Stimulated activated CD4-positive, alpha-beta T cell treated with anti-CD3 and anti-CD28 coated beads, Interleukin-4, amount 100 ng/mL, for 24 hours (primary cell): ENCODE measurements at regions not wholly inside any gene's neighbourhood (a gene's known extent, or its start where the extent isn't known, plus 50 kb on each side); places are given as distances from the start of the nearest gene placed in this dataset.

Source experiments
- DNase-seq: peaks from one replicate; pipeline ENCODE4 v3.0.0-alpha.2; 2020

GRCh38 chr21:38712071-38712470 is 93.7 kb upstream of the ETS2 start:
- no peak for DNase-seq

GRCh38 chr21:38712664-38713063 is 93.1 kb upstream of the ETS2 start:
- DNase-seq, result no peak

GRCh38 chr21:38714039-38714817 is 91.5 kb upstream of the ETS2 start:
- no peak for DNase-seq

GRCh38 chr21:38714999-38715398 is 90.7 kb upstream of the ETS2 start:
- DNase-seq, result no peak

GRCh38 chr21:38716088-38716487 is 89.6 kb upstream of the ETS2 start:
- no peak for DNase-seq

GRCh38 chr21:38716942-38717341 is 88.8 kb upstream of the ETS2 start:
- no peak for DNase-seq

- DNase-seq, result no peak
Observed at GRCh38 chr21:38718481-38718880, 87.2 kb upstream of the ETS2 start.

GRCh38 chr21:38720074-38720473 is 85.7 kb upstream of the ETS2 start:
- DNase-seq, result no peak

- DNase-seq, result no peak
Observed at GRCh38 chr21:38721055-38721454, 84.7 kb upstream of the ETS2 start.

GRCh38 chr21:38721958-38722357 is 83.8 kb upstream of the ETS2 start:
- no peak for DNase-seq

GRCh38 chr21:38725196-38726157 is 80.3 kb upstream of the ETS2 start:
- no peak for DNase-seq

- no peak for DNase-seq
Observed at GRCh38 chr21:38726482-38726881, 79.2 kb upstream of the ETS2 start.

GRCh38 chr21:38729291-38729690 is 76.4 kb upstream of the ETS2 start:
- DNase-seq, result no peak

GRCh38 chr21:38729754-38730379 is 75.9 kb upstream of the ETS2 start:
- DNase-seq, result no peak

GRCh38 chr21:38733972-38734546 is 71.7 kb upstream of the ETS2 start:
- peak; percentile 78 for DNase-seq

GRCh38 chr21:38734646-38735365 is 70.9 kb upstream of the ETS2 start:
- DNase-seq, result no peak

GRCh38 chr21:38735626-38736206 is 70.0 kb upstream of the ETS2 start:
- no peak for DNase-seq

GRCh38 chr21:38740090-38740489 is 65.6 kb upstream of the ETS2 start:
- DNase-seq, result no peak

- no peak for DNase-seq
Observed at GRCh38 chr21:38741092-38741949, 64.4 kb upstream of the ETS2 start.

GRCh38 chr21:38741950-38742256 is 63.8 kb upstream of the ETS2 start:
- DNase-seq, result no peak

GRCh38 chr21:38742580-38743260 is 63.0 kb upstream of the ETS2 start:
- no peak for DNase-seq
